ENCODE measurements at regions not wholly inside any gene's neighbourhood (a gene's known extent, or its start where the extent isn't known, plus 50 kb on each side); places are given as distances from the start of the nearest gene placed in this dataset.

DNA sequence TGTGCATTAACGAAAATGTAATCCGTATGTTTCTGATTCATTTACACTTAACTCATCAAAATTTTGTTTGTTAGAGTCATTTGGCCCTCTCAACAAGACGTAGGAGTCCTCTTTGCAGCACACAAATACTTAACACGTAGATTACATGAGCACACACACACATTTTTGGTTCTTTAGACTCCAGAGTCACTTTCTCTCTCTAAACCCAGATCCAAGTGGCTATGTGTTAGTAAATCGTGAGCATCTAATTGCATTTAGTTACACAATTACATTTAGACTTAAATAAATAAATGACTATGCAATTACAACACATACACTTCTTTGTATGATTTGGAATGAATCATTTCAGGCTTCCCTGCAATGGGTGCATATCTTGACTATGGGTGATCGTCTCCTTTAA is 109.0 kb upstream of the GREM2 start:
- TF ChIP-seq POLR2A (IDR thresholded peaks at IDR 0.05), result no peak
- TF ChIP-seq, protein P1, sequence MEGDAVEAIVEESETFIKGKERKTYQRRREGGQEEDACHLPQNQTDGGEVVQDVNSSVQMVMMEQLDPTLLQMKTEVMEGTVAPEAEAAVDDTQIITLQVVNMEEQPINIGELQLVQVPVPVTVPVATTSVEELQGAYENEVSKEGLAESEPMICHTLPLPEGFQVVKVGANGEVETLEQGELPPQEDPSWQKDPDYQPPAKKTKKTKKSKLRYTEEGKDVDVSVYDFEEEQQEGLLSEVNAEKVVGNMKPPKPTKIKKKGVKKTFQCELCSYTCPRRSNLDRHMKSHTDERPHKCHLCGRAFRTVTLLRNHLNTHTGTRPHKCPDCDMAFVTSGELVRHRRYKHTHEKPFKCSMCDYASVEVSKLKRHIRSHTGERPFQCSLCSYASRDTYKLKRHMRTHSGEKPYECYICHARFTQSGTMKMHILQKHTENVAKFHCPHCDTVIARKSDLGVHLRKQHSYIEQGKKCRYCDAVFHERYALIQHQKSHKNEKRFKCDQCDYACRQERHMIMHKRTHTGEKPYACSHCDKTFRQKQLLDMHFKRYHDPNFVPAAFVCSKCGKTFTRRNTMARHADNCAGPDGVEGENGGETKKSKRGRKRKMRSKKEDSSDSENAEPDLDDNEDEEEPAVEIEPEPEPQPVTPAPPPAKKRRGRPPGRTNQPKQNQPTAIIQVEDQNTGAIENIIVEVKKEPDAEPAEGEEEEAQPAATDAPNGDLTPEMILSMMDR (IDR thresholded peaks at IDR 0.05), result no peak

All from thyroid gland (tissue), 4 donors.